ENCODE measurements at regions not wholly inside any gene's neighbourhood (a gene's known extent, or its start where the extent isn't known, plus 50 kb on each side); places are given as distances from the start of the nearest gene placed in this dataset.

- intact Hi-C loops (cut with micrococcal nuclease) = no loop called here
- no peak overlapping the region for H3K27ac Mint-ChIP-seq (ENCODE audit: low read depth, unreplicated experiment)
- peaks cover 15% of the 10 kb centered on the region for H3K9me3 Mint-ChIP-seq (ENCODE audit: unreplicated experiment)
- no peak for DNase-seq (ENCODE audit: unreplicated experiment)
- no peak overlapping the region for H3K4me3 Mint-ChIP-seq (ENCODE audit: unreplicated experiment)
- no TSS peak for BruUV-seq (replicated peaks)
- no peaks in the 10 kb centered on the region for H3K36me3 Mint-ChIP-seq (ENCODE audit: insufficient read depth, unreplicated experiment)
- POLR2A ChIA-PET = no interaction called here
- no peaks in the 10 kb centered on the region for H3K4me1 Mint-ChIP-seq (ENCODE audit: insufficient read depth, unreplicated experiment)
- TF ChIP-seq, protein P1, sequence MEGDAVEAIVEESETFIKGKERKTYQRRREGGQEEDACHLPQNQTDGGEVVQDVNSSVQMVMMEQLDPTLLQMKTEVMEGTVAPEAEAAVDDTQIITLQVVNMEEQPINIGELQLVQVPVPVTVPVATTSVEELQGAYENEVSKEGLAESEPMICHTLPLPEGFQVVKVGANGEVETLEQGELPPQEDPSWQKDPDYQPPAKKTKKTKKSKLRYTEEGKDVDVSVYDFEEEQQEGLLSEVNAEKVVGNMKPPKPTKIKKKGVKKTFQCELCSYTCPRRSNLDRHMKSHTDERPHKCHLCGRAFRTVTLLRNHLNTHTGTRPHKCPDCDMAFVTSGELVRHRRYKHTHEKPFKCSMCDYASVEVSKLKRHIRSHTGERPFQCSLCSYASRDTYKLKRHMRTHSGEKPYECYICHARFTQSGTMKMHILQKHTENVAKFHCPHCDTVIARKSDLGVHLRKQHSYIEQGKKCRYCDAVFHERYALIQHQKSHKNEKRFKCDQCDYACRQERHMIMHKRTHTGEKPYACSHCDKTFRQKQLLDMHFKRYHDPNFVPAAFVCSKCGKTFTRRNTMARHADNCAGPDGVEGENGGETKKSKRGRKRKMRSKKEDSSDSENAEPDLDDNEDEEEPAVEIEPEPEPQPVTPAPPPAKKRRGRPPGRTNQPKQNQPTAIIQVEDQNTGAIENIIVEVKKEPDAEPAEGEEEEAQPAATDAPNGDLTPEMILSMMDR (IDR thresholded peaks at IDR 0.05; ENCODE audit: unreplicated experiment) = no peak
- CTCF ChIA-PET = no interaction called here
- H3K27me3 Mint-ChIP-seq (ENCODE audit: insufficient read depth, unreplicated experiment) = peaks cover 22% of the 10 kb centered on the region
Observed at GRCh38 chr12:124227951-124228711, 66.8 kb upstream of the RFLNA start.

- CTCF ChIA-PET = interaction anchor here (0.6 kb wide), 1 partner anchor 146 kb away, joined by 3 read pairs; no protein-coding TSS in a partner anchor
Observed at GRCh38 chr12:124229520-124229919, 65.4 kb upstream of the RFLNA start.

GRCh38 chr12:124230117-124230757 is 64.7 kb upstream of the RFLNA start:
- BruUV-seq (replicated peaks) = no TSS peak
- CTCF ChIA-PET = interaction anchor here (0.6 kb wide), 1 partner anchor 147 kb away, joined by 3 read pairs; no protein-coding TSS in a partner anchor
- POLR2A ChIA-PET = no interaction called here
- Mint-ChIP-seq H3K4me1 (ENCODE audit: insufficient read depth, unreplicated experiment) (peaks cover 20% of the 10 kb centered on the region), H3K9me3 (ENCODE audit: unreplicated experiment) (peaks cover 22% of the 10 kb centered on the region), H3K4me3 (ENCODE audit: unreplicated experiment) (no peak overlapping the region), H3K27ac (ENCODE audit: low read depth, unreplicated experiment) (no peak overlapping the region), H3K36me3 (ENCODE audit: insufficient read depth, unreplicated experiment) (peaks cover 6% of the 10 kb centered on the region), H3K27me3 (ENCODE audit: insufficient read depth, unreplicated experiment) (peaks cover 22% of the 10 kb centered on the region)
- TF ChIP-seq, protein P1 (IDR thresholded peaks at IDR 0.05; ENCODE audit: unreplicated experiment) = no peak
- no peak for DNase-seq (ENCODE audit: unreplicated experiment)
- intact Hi-C loops (cut with micrococcal nuclease) = no loop called here

More at GRCh38 chr12:124229520-124229919, 65.4 kb upstream of the RFLNA start:
- Mint-ChIP-seq H3K4me3 (ENCODE audit: unreplicated experiment) (no peak overlapping the region), H3K27ac (ENCODE audit: low read depth, unreplicated experiment) (no peak overlapping the region), H3K4me1 (ENCODE audit: insufficient read depth, unreplicated experiment) (peaks cover 13% of the 10 kb centered on the region), H3K27me3 (ENCODE audit: insufficient read depth, unreplicated experiment) (peaks cover 22% of the 10 kb centered on the region), H3K9me3 (ENCODE audit: unreplicated experiment) (peaks cover 15% of the 10 kb centered on the region), H3K36me3 (ENCODE audit: insufficient read depth, unreplicated experiment) (peaks cover 6% of the 10 kb centered on the region)
- POLR2A ChIA-PET = no interaction called here
- TF ChIP-seq, protein P1 (IDR thresholded peaks at IDR 0.05; ENCODE audit: unreplicated experiment) = no peak
- no TSS peak for BruUV-seq (replicated peaks)
- no peak for DNase-seq (ENCODE audit: unreplicated experiment)
- intact Hi-C loops (cut with micrococcal nuclease) = no loop called here

DNA sequence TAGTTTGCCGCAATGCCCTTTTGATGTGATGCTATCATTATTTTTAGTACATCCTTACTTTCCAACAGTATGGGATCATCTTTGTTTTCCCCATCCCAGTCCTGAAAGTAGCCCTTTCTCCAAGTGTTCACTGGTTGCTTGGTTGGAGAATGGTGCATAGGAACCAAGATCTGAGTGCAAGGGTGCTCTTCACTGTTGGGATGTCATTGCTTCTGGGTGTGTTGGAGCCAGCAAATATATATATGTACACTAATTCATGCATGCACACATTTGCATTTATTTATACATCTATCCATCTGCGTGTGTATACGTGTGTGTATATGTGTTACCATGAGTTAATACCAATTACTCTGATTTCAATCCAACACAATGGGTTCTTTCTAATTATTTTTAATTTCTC is 64.1 kb upstream of the RFLNA start:
- DNase-seq (ENCODE audit: unreplicated experiment) = no peak
- Mint-ChIP-seq H3K27ac (ENCODE audit: low read depth, unreplicated experiment) (no peak overlapping the region), H3K9me3 (ENCODE audit: unreplicated experiment) (peaks cover 24% of the 10 kb centered on the region), H3K36me3 (ENCODE audit: insufficient read depth, unreplicated experiment) (peaks cover 6% of the 10 kb centered on the region), H3K27me3 (ENCODE audit: insufficient read depth, unreplicated experiment) (peaks cover 22% of the 10 kb centered on the region), H3K4me3 (ENCODE audit: unreplicated experiment) (no peak overlapping the region), H3K4me1 (ENCODE audit: insufficient read depth, unreplicated experiment) (peaks cover 20% of the 10 kb centered on the region)
- TF ChIP-seq, protein P1 (IDR thresholded peaks at IDR 0.05; ENCODE audit: unreplicated experiment) = no peak
- intact Hi-C loops (cut with micrococcal nuclease) = no loop called here
- no TSS peak for BruUV-seq (replicated peaks)
- POLR2A ChIA-PET = no interaction called here
- CTCF ChIA-PET = no interaction called here

All from MCF 10A (cell line).